ENCODE measurements at regions not wholly inside any gene's neighbourhood (a gene's known extent, or its start where the extent isn't known, plus 50 kb on each side); places are given as distances from the start of the nearest gene placed in this dataset.

DNA sequence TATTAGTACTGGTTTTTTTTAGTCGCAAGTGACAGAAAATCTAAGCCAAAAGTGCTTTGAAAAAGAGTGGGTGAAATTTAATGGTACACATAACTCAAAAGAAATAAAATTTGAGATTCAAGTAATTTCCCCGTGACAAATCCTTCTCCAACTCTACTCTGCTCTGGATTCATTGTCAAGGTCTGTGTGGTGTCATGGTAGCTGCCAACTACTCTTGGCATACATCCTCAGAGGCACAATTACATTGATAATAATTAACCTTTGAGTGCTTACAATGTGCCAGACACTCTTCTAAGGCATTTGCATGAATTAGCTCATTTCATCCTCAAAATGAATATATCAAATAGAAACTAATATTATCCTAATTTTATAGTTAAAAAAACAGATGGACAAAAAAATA, 1153.9 kb upstream of the NCAM2 start:
- ATAC-seq (ENCODE audit: low FRiP score in 2 of 2) (no peak), DNase-seq (no peak)
- TF ChIP-seq, protein P1, sequence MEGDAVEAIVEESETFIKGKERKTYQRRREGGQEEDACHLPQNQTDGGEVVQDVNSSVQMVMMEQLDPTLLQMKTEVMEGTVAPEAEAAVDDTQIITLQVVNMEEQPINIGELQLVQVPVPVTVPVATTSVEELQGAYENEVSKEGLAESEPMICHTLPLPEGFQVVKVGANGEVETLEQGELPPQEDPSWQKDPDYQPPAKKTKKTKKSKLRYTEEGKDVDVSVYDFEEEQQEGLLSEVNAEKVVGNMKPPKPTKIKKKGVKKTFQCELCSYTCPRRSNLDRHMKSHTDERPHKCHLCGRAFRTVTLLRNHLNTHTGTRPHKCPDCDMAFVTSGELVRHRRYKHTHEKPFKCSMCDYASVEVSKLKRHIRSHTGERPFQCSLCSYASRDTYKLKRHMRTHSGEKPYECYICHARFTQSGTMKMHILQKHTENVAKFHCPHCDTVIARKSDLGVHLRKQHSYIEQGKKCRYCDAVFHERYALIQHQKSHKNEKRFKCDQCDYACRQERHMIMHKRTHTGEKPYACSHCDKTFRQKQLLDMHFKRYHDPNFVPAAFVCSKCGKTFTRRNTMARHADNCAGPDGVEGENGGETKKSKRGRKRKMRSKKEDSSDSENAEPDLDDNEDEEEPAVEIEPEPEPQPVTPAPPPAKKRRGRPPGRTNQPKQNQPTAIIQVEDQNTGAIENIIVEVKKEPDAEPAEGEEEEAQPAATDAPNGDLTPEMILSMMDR (IDR thresholded peaks at IDR 0.05): no peak
- TF ChIP-seq EP300 (IDR thresholded peaks at IDR 0.05) (no peak), POLR2AphosphoS5 (IDR thresholded peaks at IDR 0.05) (no peak), POLR2A (IDR thresholded peaks at IDR 0.05) (no peak)
- Histone ChIP-seq H3K4me1 (no peaks in the 10 kb centered on the region), H3K27me3 (no peaks in the 10 kb centered on the region), H3K4me3 (no peak overlapping the region), H3K36me3 (no peaks in the 10 kb centered on the region), H3K27ac (no peak overlapping the region), H3K9me3 (no peaks in the 10 kb centered on the region)
- 78 to 85% methylated on average over 2 of the region's 2 CpGs for WGBS, 2 donors

DNA sequence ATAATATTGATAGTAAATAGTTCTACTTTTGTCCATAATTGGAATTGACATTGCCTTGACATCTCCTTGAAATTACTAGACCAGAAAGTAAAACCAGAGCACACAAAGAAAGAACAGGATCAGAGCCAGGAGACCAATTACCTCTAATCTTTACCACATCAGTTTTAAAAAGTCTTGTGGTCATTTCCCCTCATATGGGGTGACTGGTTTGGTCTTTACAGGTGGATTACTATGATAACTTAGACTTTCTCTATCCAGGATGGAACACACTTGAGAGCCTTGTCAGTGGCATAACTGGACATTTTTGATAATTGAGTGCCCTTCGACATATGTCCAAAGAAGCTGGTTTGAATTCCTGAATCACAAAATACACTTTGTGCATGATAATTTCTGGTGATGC, 1148.1 kb upstream of the NCAM2 start:
- Histone ChIP-seq H3K4me3 (no peak overlapping the region), H3K27ac (no peak overlapping the region), H3K9me3 (peaks cover 0 to 8% (median 0%) of the 10 kb centered on the region in 4 donors), H3K4me1 (no peaks in the 10 kb centered on the region), H3K27me3 (no peaks in the 10 kb centered on the region), H3K36me3 (no peaks in the 10 kb centered on the region)
- WGBS, 2 donors: 78 to 93% methylated on average over 1 of the region's 1 CpG
- ATAC-seq (ENCODE audit: low FRiP score in 2 of 2) (no peak), DNase-seq (no peak)
- TF ChIP-seq, protein P1 (IDR thresholded peaks at IDR 0.05): no peak
- TF ChIP-seq POLR2AphosphoS5 (IDR thresholded peaks at IDR 0.05) (no peak), EP300 (IDR thresholded peaks at IDR 0.05) (no peak), POLR2A (IDR thresholded peaks at IDR 0.05) (no peak)

DNA sequence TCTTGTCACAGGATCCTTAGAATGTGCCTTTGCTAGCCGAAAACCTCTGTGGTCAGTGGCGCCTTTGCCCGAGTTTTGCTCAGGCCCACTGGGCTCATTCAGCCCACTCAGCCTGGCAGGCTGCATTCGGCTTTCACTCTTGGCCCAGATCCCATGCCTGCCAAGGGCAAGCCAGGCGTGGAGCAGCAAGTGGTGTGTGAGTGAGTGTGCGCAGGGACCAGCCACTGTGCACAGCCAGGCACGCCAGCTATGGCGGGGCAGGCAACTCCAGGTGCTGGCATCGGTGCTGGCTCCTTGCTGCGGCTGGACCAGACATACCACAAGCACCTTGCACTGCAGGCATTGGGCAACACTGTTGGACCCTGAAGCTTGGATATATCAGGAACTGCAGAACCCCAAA, 1145.1 kb upstream of the NCAM2 start:
- Histone ChIP-seq H3K27ac (no peak overlapping the region), H3K4me3 (no peak overlapping the region), H3K9me3 (peaks cover 0 to 8% (median 0%) of the 10 kb centered on the region in 4 donors), H3K27me3 (no peaks in the 10 kb centered on the region), H3K4me1 (no peaks in the 10 kb centered on the region), H3K36me3 (no peaks in the 10 kb centered on the region)
- peak in 1 of 2 donors; percentile 71 for DNase-seq
- 85 to 92% methylated on average over 4 to 10 of the region's 10 CpGs for WGBS, 2 donors
- no peak for ATAC-seq (ENCODE audit: low FRiP score in 2 of 2)
- TF ChIP-seq POLR2AphosphoS5 (IDR thresholded peaks at IDR 0.05) (no peak), POLR2A (IDR thresholded peaks at IDR 0.05) (no peak), EP300 (IDR thresholded peaks at IDR 0.05) (no peak)
- TF ChIP-seq, protein P1 (IDR thresholded peaks at IDR 0.05): no peak

DNA sequence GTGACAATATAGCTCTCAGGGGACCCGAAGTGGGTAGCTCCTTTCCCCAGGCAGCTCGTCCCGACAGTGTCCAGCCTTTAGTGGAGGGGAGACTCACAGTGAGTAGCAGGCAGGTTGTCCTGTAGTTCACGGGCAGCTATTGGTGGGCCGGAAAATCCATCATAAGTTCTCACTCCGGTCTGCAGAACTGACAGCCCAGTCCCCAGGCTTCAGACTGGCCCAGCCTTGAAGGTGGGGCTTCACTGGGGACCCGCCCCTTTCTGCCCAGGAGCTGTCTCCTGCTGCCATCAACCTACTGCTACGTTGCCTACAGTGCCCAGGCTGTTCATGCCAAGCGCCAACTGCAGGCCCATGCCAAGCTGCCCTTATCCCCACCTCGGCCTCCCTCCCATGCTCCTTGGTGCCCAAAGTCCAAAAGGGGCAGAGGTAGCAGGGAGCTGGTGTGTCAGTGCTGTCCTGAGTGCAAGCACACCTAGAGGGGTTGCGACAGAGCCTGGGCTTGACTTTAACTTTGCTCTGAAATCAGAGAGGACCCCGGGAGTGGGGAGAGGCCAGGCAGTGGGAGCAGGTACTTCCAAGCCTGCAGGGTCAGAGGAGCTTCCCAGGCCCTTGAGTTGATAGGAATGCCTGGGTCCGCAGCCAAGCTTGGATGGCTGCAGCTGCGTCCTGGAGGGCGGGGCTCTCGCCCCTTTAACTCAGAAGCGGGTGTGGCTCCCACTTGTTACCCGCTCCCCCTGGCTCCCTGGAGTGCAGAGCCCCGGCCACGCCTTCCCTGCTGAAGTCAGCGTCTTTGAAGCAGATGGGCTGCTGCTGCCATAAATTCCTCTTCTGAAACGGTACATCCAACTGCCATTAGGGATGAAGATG, 1144.3 kb upstream of the NCAM2 start:
- Histone ChIP-seq H3K4me3 (no peak overlapping the region), H3K27me3 (no peaks in the 10 kb centered on the region), H3K4me1 (no peaks in the 10 kb centered on the region), H3K9me3 (peaks cover 0 to 8% (median 0%) of the 10 kb centered on the region in 4 donors), H3K36me3 (no peaks in the 10 kb centered on the region), H3K27ac (no peak overlapping the region)
- TF ChIP-seq POLR2AphosphoS5 (IDR thresholded peaks at IDR 0.05) (no peak), POLR2A (IDR thresholded peaks at IDR 0.05) (no peak), EP300 (IDR thresholded peaks at IDR 0.05) (no peak)
- TF ChIP-seq, protein P1 (IDR thresholded peaks at IDR 0.05): no peak
- ATAC-seq (ENCODE audit: low FRiP score in 2 of 2) (peak in 1 of 2 donors; percentile 19), DNase-seq (peak; percentile 22 to 47)
- 75 to 78% methylated on average over 14 to 20 of the region's 22 CpGs for WGBS, 2 donors
